Smooth muscle cell of the brain vasculature (primary cell): ENCODE measurements at regions not wholly inside any gene's neighbourhood (a gene's known extent, or its start where the extent isn't known, plus 50 kb on each side); places are given as distances from the start of the nearest gene placed in this dataset.
"Not testable (repeated sequence)": the region's sequence is repeated elsewhere in the genome, so short reads cannot be mapped to it uniquely, and the experiment has no call there.

Source experiments
- DNase-seq: peaks from one replicate; pipeline ENCODE4 v3.0.0-alpha.2; 2012; ENCODE audit warnings: low read depth, low spot score

DNA sequence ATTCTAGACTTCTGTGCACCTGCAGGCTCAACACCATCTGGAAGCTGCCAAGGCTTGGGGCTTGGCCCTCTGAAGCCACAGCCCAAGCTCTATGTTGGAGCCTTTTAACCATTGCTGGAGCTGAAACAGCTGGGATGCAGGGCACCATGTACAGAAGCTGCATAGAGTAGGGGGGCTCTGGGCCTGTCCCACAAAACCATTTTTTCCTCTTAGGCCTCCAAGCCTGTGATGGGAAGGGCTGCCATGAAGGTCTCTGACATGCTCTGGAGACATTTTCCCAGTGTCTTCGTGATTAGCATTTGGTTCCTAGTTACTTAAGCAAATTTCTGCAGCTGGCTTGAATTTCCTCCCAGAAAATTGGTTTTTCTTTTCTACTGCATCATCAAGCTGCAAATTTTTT lies 999.3 kb upstream of the GRIA3 start:
- no peak for DNase-seq

DNA sequence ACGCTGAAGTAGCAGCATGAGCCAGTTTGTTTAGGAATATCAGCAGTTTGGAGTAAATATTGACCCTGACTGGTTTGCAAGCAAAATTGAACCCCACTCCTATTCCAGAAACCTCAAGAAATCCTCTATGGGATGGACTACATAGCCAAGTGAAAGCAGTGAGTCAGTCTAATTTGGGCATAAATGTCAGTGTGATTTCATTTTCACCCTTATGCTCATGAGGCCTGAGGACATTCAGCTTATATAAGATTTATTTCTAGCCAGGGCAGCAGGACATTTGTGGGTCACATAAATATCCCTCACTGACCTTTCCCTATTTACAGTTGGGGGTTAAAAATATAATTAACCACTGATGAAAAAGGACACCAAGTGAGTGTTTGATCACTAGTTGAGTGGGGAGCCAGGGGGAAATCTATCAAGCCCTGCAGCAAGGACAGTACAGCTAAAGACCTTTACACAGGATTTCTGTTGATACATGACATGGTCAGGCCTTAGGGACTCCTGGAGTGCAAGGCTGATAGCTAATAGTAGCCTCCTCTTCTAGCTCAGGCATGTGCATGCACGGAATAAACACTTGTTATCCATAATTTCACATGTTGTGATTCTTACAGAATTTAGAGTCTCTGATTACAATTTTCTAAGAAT lies 996.9 kb upstream of the GRIA3 start:
- no peak for DNase-seq

DNA sequence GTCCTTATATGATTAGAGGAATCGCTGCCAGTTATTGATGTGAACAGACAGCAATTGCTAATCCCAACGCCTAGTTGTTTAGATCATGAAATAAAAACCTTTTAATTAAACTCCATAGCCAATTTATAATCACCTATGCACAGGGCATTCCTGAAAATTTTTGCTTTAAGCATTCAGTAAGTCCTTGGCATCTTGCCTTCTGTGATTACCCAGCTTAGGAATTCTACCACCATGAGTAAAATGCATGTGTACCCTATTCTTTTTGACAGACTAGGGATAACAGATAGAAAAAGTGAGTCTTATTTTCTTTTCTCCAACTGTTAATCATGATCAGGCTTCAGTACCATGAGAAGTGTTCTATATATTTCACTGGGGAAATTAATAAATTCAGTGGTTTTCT lies 995.3 kb upstream of the GRIA3 start:
- DNase-seq, result no peak

DNA sequence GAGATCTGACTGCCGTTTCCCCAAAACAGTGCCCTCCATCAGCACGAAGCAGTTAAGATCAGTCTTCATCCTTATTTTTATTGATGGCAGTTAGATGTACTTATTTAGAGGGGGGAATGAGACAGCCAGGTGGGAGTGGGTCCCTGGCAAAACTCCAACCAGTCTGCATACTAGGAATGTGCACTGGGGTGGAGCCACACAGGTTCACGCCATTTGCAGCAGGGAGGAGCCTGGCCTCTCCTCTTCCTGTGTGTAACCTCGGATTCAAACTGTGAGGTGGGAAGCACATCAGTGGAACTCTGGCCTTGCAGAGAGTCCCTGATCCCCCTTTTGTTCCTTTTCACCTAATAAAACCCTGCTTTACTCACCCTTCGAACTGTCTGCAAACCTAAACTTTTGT lies 987.7 kb upstream of the GRIA3 start:
- DNase-seq, result no peak

DNA sequence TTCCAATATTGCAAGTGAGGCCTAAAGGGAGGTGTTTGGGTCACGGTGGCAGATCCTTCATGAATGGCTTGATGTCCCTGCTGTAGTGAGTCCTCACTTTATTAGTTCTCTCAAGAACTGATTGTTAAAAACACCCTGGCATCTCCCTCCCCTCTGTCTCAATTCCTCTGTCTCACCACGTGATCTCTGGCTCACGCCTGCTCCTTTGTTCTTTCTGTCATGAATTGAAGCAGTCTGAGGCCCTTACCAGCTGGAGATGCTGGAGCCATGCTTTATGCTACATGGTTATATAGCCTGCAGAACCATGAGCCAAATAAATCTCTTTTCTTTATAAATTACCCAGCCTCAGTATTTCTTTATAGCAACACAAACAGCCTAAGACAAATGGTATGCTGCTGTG lies 980.7 kb upstream of the GRIA3 start:
- DNase-seq, result no peak

DNA sequence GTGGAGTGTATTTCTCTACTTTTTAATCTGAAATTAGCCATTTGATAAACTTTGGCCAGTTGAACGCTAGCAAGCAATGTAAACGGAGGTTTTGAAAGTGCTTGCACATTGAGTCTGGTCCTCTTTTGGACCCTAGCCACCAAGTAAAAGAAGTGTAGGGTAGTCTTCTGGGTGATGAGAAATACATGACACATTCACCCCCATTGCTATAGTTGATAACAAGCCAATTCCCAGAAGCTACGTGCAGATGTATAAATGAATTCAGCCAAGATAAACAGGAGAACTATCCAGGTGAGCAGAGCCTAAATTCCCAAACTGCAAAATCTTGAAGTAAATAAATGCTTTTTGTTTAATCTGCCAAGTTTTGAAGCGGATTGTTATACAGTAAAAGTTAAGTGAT lies 965.4 kb upstream of the GRIA3 start:
- DNase-seq, result no peak

DNA sequence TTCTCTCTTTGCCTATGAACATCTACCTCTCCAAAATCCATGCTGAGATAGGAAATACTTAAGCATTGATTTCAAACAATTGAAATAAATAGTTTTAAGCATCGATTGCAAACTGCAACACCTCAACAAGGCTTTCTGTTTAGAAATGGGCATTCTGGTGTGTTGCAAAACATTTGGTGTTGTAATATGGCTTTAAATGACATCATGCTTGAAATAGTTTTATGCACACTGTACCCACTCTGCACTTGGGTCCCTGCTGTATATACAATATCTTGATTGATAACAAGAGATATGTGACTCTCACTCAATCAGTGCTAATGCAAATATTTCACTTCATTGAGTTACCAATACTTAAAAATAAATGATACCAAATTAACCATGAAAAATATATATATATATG lies 964.9 kb upstream of the GRIA3 start:
- no peak for DNase-seq

DNA sequence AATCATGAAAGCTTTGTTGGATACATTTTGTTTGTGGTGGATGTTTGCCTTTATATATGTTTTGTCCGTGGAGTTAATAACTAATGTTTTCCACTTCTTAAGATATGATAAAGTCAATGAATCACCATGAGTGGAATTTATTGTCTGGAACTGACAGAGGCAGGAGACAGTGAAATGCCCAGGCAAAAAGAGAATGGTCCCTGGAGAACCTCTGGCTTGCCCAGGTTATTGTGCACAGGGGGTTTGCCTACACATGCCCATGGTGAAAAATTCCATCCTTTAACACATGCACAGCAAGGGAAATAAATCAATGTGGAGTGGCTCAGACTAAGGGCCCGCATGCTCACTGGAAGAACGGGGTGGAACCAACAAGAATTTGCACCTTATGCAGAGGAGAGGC lies 964.3 kb upstream of the GRIA3 start:
- no peak for DNase-seq

DNA sequence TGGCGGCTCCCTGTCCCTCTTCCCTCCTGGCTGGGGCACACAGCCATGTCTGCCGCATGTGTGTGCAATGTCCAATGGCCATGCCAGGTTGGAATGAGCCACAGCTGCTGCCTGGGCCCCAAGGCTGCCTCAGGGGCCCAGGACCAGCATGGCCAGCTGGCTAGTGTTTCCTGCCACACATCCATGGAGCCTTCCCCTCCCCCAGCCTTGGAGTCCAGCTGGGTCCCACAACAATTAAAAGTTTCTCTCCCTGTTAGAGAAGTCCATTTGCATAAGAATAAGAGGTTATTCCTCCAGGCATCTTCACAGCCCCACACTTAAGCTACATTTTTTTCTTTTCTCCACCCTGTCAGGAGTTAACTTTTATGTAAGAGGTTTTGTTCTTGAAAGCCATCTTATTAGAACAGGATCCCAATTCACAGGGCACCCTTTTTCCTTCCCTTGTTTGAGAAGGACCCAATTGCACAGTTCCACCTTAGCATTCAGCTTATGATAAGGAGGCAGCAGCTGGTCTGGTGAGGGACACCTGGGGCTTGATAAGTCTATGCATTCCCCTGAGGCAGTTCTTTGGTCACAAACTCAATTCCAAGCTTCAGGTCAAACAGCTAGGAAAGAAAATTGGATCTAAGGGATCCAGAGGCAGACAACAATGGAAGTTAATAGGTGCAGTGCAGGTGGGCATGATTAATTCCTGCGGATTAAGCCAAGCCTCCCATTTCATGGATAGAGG lies 963.3 kb upstream of the GRIA3 start:
- DNase-seq, result no peak

DNA sequence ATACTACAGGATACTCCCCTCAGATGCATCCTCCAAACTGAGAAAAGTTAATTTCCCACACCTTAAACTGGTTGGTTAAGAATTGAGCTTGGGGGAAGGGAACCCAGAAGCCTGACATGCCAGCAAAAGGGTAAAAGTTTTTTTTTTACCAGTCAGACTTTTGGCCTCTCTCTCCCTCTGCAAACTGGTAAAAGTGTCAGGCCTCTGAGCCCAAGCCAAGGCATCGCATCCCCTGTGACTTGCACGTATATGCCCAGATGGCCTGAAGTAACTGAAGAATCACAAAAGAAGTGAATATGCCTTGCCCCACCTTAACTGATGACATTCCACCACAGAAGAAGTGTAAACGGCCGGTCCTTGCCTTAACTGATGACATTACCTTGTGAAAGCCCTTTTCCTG lies 962.3 kb upstream of the GRIA3 start:
- not testable (repeated sequence) for DNase-seq

DNA sequence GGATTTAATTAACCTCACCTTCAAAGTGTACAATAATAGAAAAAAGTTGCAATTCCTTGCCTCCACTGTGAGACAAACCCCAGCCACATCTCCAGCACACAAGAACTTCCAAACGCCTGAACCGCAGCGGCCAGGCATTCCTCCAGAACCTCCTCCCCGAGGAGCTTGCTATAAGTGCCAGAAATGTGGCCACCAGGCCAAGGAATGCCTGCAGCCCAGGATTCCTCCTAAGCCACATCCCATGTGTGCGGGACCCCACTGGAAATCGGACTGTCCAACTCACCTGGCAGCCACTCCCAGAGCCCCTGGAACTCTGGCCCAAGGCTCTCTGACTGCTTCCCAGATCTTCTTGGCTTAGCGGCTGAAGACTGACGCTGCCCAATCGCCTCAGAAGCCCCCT lies 959.9 kb upstream of the GRIA3 start:
- DNase-seq, result not testable (repeated sequence)

DNA sequence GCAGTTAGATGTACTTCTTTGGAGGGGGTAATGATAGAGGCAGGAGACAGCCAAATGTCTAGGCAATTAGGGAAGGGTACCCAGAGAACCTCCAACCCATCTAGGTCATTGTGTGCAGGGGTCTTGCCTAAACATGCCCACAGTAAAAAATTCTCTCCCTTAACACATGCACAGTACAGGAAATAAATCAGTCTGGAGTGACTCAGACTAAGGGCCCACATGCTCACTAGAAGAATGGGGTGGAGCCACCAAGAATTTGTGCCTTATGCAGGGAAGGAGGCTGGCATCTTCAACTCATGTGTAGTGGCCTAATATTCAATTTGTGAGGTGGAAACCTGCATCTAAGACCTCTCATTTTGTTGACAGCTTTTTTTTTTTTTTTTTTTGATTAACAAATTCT lies 945.3 kb upstream of the GRIA3 start:
- no peak for DNase-seq

DNA sequence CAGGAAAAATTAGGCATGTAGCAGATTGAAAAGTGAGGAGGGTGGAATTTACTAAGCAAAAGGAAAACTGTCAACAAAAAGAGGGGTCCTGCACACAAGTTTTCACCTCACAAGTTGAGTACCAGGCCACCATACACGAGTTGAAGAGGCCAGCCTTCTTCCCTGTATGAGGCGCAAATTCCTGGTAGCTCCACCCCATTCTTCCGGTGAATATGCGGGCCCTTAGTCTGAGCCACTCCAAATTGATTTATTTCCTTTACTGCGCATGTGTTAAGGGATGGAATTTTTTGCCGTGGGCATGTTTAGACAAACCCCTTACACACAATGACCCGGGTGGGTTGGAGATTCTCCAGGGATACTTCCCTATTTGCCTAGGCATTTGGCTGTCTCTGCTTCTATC lies 942.1 kb upstream of the GRIA3 start:
- DNase-seq, result no peak

DNA sequence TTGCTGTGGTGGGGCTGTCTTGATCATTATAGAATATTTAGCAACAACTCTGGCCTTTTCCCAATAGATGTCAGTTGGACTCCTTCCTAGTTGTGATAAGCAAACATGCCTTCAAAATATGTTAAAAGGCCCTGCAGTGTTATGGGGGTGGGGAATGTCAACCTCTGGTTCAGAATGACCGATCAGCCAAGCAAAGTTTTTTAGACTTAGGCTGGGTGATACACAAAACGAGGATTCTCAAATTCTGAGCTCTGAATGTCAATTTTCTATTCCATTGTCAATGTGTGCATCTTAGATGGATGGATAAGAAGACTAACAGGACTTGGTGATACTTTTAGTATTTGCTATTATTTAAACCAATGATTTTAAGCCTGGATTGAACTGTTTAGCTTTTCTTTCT lies 940.0 kb upstream of the GRIA3 start:
- DNase-seq, result no peak

DNA sequence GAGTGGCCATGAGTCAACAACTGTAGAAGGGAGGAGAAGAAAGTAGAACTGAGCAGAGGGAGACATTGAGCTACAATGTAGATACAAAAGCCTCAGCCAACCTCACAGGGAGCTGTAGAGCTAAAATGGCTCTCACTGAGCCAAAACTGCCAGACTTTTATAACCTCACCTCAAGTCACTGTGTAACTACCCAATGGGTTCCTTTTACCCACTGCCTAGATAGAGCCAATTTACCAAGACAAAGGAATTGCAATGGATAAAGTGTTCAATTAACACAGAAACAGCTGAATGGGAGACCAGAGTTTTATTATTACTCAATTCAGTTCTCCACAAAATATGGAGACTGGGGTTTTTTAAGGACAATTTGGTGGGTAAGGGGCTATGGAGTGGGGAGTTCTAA lies 938.9 kb upstream of the GRIA3 start:
- no peak for DNase-seq

DNA sequence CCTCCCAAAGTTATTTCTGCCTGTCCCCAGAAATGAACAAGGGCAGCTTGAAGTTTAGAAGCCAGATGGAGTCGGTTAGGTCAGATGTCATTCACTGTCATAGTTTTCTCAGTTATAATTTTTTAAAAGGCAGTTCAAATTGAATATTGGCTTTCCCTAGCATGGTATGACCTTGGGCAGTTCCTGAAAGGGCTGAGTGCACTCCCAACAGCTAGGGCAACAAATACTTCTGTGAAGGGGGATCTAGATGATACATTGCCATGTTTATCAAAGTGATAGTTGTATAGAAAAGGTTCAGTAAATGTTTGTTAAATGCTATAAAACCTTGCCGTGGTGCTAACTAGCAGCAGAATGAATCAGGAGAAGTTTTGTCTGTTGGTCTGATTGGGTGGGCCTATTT lies 938.1 kb upstream of the GRIA3 start:
- DNase-seq, result no peak

DNA sequence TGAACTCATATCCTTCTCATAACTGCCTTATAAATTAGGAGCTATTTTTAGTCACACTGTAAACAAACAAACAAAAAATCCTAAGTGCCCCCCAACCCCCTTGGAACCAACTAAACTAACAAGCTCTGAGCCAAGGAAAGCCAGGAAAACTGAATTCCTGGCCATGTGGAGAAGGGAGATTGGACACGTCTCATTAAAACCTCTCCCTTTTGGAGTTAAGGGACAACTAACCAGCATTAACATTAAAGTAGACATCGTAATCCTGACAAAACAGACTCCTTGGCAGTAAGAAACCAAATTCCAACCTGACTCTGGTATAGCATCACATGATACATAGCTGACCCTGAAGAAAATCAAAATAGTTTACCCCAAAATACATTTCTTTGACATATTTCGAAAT lies 937.1 kb upstream of the GRIA3 start:
- DNase-seq, result no peak

DNA sequence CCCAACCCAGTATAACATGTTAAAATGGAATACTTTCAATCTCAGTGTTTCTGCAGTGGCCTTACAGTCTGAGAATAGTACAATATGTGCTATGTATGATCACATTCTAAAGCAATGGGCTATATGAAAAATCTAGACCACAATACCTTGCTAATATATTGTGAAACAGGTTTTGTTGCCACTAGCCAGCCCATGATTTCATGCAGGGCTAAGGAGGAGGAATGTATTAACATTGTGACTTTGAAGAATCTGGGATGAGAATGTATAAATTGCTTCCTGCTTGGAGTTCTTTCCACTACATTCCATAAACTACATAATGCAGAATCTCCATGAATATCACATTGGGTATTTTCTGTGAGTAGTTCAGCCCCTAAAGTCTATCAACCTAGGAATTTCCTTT lies 935.4 kb upstream of the GRIA3 start:
- DNase-seq, result no peak

DNA sequence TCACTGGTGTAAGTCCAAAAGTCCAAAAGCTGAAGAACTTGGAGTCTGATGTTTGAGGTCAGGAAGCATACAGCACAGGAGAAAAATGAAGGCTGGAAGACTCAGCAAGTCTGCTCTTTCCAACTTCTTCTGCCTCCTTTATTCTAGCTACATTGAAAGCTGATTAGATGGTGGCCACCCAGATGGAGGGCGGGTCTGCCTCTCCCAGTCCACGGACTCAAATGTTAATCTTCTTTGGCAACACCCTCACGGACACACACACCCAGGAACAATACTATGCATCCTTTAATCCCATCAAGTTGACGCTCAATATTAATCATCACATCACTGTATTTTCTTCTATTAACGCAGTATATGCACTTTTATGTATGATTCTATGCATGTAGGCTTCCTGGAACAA lies 931.6 kb upstream of the GRIA3 start:
- DNase-seq, result no peak

DNA sequence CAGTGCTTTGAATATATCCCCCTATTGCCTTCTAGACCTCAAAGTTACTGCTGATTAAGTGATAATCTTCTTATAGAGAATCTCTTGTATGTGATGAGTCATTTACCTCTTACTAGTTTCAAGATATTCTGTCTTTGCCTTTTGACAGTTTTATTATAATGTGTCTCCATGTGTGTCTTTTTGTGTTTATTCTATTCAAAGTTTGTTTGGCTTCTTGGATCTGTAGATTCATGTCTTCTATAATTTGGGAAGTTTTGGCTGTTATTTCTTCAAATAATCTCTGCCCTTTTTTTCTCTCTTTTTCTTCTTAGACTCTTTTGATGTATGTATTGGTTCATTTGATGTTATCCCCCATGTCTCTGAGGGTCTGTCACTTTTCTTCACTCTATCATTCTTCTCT lies 915.7 kb upstream of the GRIA3 start:
- DNase-seq, result no peak

DNA sequence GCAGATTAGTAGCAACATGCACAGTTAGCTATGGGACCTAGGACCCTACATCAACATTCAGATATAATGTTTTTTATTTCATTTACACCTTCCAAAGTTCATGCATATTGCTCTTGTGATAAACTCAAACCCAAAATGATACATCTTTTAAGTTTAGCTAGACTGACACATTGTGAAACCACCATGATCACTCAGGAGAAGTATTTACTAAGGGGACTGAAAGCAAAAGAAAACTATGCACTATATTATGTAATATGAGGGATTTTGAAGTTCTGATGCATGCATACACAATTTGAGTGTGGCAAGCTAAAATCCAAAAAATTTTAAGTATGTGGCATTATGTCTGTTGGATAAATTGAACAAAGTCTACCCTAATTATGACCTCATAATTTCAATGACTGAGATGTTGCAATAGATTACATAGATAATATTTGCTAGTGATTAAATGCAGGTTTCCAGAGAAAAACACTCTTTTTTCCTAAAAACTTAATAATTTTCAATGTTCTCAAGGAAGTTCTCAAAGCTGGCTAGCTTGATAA lies 914.8 kb upstream of the GRIA3 start:
- DNase-seq, result no peak

DNA sequence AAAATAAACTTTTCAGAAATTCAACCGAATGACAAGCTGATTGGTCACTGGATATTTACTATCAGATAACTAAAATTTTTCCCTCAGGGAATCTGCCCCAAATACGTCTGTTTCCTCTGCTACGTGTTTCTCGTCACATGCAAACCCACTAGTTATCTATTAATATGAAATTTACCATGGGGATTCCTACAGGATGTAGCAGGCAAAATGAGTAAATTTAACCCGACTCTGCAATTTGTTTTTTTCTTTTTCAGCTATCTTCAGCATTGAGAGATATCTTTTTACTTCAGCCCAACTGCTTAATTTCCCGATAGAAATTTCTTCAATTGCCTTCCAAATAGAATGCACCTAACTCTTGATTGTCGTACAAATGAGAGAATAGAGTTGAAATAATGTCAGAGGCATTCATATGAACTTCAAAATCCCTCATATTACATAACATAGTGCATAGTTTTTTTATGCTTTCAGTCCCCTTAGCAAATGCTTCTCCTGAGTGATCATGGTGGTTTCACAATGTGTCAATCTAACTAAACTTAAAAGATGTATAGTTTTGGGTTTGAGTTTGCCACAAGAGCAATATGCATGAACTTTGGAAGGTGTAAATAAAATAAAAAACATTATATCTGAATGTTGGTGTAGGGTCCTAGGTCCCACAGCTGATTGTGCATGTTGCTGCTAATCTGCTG lies 913.1 kb upstream of the GRIA3 start:
- DNase-seq, result no peak

DNA sequence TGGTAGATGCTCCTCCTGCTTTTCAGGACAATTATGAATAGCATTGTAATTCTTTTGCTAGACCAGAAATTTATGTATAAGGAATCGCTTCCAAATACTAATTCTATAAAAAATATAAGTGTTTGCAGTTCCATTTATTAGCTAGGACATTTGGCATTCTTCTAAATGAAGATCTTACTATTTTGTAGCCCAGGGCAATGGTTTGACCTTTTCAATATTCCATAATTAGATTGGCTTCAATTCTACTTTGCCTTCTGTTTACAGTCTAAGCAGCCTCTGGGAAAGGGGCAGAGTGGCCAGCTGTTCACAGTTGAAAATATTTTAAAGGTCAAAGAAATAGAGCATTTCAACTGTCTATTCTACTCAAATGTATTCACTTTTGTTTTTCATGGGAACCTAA lies 912.1 kb upstream of the GRIA3 start:
- DNase-seq, result no peak
